ENCODE measurements at regions not wholly inside any gene's neighbourhood (a gene's known extent, or its start where the extent isn't known, plus 50 kb on each side); places are given as distances from the start of the nearest gene placed in this dataset.
"Not testable (repeated sequence)": the region's sequence is repeated elsewhere in the genome, so short reads cannot be mapped to it uniquely, and the experiment has no call there.

GRCh38 chr2:62410015-62410453 lies 96.0 kb downstream of the TMEM17 start:
- DNase-seq, result no peak

GRCh38 chr2:62409442-62409841 lies 96.6 kb downstream of the TMEM17 start:
- DNase-seq, result no peak

- no peak for DNase-seq
Measured at GRCh38 chr2:62408241-62408677, 97.7 kb downstream of the TMEM17 start.

GRCh38 chr2:62407838-62408237 lies 98.2 kb downstream of the TMEM17 start:
- DNase-seq, result no peak

GRCh38 chr2:62407401-62407800 lies 98.6 kb downstream of the TMEM17 start:
- no peak for DNase-seq

- DNase-seq, result no peak
Measured at GRCh38 chr2:62406573-62407043, 99.4 kb downstream of the TMEM17 start.

GRCh38 chr2:62404913-62405312 lies 101.1 kb downstream of the TMEM17 start:
- DNase-seq, result no peak

GRCh38 chr2:62402156-62402555 lies 103.8 kb downstream of the TMEM17 start:
- DNase-seq, result no peak

GRCh38 chr2:62398356-62398755 lies 107.6 kb downstream of the TMEM17 start:
- no peak for DNase-seq

- peak; percentile 58 for DNase-seq
Measured at GRCh38 chr2:62396880-62397279, 109.1 kb downstream of the TMEM17 start.

GRCh38 chr2:62393293-62393692 lies 112.7 kb downstream of the TMEM17 start:
- DNase-seq, result no peak

GRCh38 chr2:62391696-62392095 lies 114.3 kb downstream of the TMEM17 start:
- DNase-seq, result no peak

- not testable (repeated sequence) for DNase-seq
Measured at GRCh38 chr2:62386378-62386777, 119.6 kb downstream of the TMEM17 start.

GRCh38 chr2:62383846-62384245 lies 122.1 kb downstream of the TMEM17 start:
- no peak for DNase-seq

- no peak for DNase-seq
Measured at GRCh38 chr2:62382757-62383156, 123.2 kb downstream of the TMEM17 start.

- no peak for DNase-seq
Measured at GRCh38 chr2:62382122-62382521, 123.9 kb downstream of the TMEM17 start.

GRCh38 chr2:62381656-62382055 lies 124.3 kb downstream of the TMEM17 start:
- DNase-seq, result no peak

- no peak for DNase-seq
Measured at GRCh38 chr2:62379566-62379965, 126.4 kb downstream of the TMEM17 start.

- no peak for DNase-seq
Measured at GRCh38 chr2:62375113-62375420, 130.9 kb downstream of the TMEM17 start.

- no peak for DNase-seq
Measured at GRCh38 chr2:62374301-62375112, 131.5 kb downstream of the TMEM17 start.

GRCh38 chr2:62372824-62373223 lies 133.2 kb downstream of the TMEM17 start:
- DNase-seq, result no peak

- DNase-seq, result no peak
Measured at GRCh38 chr2:62370321-62371250, 135.4 kb downstream of the TMEM17 start.

- DNase-seq, result no peak
Measured at GRCh38 chr2:62369541-62370202, 136.3 kb downstream of the TMEM17 start.
